T-helper 2 cell (primary cell): ENCODE measurements at regions not wholly inside any gene's neighbourhood (a gene's known extent, or its start where the extent isn't known, plus 50 kb on each side); places are given as distances from the start of the nearest gene placed in this dataset.
"Not testable (repeated sequence)": the region's sequence is repeated elsewhere in the genome, so short reads cannot be mapped to it uniquely, and the experiment has no call there.

ENCODE experiments used
- DNase-seq, 5 experiments: peaks; one replicate each; pipeline versions ENCODE4 v3.0.0 to v3.0.0-alpha.2; 2012 to 2022

DNA sequence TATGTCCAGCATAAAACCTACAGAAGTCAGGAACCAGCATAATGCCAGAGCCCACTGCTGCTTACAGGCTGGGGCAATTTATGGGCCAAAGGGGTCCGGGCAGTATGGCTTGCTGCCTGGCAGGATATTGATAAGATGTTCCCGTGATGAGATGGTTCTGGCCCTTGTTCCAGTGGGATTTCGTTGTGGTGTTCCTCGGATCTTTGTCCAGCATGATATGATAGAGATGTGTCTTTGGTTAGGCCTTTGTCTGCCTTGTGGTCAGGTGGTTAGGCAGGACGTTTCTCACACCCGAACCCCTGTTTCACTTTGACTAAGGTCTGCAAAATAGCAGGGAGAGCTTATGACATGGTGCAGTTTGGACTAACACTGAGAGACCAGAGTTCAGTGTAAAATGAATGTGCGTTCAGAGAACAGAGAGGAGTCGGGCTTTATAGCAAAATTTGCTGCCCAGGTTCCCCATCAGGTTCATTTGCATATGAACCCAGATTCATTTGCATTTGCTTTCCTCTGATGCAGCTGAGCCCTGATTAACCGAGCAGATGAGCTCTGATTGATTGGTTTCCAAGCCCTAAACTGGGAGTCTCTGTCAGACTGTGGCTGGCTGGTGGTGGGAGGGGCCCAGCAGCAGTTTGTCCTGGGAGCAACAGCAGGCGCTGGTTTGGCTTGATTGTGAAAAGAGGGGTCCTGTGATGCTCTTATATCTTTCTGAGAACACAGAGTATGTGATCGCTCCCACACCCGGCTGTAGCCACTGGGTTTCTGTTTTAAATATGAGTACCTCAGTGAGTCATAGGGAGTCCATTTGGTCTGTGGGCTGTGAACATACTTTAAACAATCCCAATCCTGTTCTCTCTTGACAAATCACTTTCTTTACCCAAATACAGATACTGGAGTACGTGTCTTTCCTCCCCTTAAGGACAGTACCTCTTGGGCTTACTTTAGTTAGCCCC, 156.3 kb upstream of the PZP start:
- DNase-seq = peak in 2 of 5 experiments; percentile 19 to 92

DNA sequence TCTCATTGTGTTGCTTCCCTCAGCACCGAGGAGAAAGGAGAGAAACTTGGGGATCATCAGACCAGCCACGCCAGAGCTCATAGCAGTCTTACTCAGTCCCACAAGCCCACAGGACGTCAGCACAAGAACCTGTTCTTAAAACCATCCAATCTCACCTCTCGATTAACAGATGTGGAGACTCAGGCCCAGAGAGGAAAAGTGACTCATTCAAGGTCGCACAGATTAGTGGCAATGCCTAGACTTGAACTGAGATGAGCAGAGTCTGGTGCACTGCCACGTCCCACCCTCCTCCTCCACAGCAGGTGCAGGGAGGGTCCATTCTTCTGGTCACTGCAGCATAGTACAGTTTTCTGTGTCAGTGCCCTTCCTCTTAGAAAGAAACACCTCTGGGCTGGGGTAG, 154.9 kb upstream of the PZP start:
- DNase-seq = peak in 1 of 5 experiments; percentile 81

DNA sequence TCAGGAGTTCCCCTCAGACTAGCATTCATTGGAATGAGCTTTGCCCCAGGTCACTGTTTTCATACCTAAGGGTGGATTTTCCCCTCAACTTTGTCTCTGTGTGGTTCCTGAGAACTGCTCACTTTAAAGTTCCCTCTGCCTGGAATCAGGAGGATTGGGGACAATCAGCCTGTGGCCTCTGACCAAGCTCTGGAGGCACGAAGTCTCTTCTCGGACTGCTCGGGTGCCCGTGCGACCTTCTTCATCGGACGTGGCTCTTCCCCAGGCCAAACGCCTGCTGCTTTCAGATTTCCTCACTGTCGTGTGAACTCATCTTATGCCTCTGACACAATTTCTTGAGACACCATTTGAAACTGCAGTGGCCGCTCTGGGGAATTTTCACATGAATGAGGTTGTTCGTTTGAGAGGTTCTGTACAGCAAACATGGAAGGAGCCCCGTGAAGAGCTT, 153.7 kb upstream of the PZP start:
- peak in 1 of 5 experiments; percentile 15 for DNase-seq

DNA sequence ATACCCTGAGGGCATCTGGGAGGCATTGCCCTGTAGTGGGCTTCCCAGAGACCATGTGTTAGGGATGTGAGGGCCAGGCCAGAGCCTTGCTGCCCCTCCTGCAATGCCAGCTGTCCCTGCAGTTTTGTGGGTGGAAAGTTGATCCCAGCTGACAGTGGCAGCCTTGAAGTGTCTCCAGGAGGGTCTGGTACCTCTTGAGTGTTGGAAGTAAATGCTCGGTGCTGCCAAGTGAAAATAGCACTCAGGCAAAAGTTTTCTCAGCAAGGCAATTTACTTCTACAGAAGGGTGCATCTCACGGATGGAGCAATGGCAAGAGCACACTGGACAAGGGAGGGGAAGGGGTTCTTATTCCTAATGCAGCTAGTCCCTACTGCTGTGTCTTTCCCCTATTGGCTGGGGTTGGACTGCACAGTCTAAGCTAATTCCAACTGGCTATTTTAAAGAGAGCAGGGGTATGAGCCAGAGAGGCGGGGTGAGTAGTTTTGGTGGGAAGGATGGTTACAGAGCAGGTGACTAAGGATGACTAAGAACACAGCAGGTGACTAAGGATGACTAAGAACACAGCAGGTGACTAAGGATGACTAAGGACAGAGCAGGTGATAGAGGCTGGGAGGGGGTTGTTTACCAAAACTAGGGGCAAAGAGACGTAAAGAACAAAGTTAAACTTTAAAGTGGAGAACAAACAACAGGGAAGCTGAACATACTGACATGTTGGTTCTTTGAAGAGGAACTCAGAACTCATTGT, 146.0 kb upstream of the PZP start:
- not testable (repeated sequence) for DNase-seq

DNA sequence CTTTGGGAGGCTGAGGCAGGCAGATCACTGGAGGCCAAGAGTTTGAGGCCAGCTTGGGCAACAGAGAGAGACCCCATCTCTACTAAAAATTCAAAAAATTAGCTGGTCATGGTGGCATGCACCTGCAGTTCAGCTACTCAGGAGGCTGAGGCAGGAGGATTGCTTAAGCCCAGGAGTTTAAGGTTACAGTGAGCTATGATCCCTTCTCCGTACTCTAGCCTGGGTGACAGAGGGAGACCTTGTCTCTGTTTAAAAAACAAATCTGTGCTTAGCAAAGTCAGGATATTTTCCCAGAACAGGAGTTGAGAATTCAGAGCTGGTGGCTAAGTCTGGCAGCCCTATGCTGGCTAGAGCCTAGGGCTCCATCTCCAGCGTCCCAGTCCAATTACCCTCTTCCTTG, 142.9 kb upstream of the PZP start:
- DNase-seq = no peak

DNA sequence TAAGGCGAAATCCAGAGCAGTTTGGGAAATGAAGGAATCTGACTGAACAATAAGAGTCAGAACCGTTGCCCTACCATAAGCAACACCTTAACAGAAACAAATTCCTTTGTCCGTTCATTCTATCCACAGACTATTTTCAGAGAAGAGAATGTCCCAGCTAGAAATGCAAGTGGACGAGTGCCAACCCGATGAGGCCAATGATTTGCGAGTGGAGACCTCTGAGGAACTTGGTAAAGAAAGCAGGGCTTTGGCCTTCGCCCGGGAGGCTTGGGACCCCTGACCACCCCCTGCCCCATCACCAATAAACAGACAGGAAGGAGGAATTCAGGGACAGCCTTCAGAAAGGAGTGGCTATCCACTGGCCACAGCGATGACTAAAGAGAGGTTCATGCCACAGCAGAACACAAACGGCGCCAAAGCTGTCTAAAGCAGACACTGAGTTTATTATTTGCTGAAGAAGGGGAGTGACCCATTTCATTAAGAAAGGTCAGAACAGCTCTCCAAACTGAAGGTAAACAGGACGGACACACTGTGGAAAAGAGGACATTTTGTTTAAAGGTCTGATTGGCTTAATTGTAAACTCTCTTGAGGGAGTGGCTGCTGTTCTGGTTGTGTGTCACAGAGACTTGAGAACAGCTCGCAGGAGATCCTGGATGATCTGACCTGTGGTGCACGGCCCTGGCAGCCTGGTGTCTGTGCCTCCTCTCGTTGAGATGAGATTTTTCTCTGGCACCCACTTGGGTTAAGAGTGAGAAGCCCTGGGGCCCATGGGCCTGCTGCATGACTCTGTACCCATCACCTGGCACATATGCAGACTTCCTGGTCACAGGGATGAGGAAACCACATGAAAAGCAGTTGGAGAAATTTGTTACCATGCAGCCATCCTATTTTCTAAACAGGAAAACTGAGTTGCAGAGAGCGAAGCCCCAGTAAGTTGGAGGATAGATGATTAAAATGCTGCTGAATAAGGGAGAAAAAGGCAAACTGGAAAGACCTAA, 142.0 kb upstream of the PZP start:
- no peak for DNase-seq

DNA sequence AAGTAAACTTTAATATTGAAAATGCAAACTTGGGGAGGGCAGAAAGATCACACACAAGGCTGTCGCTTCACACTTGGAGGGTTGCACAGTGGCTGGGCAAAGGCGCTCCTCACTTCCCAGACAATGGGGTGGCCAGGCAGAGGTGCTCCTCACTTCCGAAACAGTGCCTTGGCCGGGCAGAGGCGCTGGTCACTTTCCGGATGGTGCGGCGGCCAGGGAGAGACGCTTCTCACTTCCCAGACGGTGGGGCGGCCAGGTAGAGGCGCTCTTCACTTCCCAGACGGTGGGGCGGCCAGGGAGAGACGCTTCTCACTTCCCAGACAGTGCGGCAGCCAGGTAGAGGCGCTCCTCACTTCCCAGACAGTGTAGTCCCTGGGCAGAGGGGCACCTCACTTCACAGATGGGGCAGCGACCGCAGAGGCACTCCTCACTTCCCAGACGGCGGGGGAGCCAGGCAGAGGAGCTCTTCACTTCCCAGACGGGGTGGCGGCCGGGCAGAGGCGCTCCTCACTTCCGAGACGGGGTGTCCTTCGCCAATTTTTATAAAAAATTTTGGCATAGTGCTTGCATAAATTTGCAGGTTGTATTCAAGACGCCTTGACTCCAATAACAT, 140.8 kb upstream of the PZP start:
- DNase-seq = no peak

DNA sequence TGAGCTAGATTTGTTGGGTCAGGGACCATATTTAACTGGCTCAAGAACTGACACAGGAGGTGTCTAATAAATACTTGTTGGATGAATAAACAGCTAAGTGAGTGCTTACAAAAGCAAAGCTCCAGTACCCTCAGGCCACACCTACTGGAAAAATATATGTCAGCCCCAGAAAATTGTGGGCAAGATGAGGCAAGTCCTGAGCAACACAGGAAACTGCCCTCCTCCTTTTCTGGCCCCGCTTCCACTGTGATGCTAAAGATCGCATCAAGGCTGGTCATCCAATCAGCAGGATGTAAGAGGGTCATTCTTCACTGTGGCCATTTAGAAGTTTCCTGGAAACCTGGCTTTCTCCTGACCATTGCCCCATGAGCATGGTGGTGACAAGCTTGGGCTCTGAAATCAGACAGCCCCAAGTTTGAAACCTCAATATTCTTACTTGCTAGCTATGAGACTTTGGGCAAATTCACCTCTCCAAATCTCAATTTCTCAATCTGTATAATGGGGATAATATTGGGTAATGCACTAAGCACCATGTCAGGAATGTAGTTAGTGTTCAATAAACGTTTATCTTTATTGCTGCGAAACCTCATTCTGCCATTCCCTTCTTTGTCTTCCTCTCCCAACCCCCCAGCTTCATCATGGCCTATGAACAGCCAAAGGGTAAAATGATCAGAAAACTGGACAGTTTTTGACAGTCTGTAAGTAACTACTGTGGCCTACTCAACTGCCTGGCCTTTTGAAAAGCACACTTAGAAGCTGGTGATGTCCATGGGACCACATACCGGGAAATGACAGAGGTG, 139.3 kb upstream of the PZP start:
- DNase-seq = no peak

DNA sequence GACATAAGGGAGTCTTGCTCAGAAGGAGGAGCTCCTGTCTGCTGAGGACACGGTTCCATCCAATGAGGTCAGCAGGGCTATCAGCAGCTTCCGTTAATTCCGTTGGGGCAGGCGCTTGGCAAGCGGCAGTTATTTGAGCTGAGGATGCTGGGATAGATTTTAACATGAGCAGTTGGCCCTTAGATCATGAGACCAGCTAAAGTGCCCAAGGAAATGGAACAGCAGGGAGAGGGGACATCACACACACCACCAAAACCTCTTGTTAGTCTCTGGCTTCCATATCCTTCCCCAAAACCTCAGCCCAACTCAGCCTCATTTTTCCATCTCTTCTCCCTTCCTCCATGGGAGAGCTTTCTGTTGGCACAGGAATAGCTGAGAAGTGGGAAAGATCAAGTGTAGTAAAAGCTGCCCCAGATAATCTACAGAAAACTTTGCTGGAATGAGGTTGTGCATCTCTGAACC, 138.7 kb upstream of the PZP start:
- DNase-seq = no peak

DNA sequence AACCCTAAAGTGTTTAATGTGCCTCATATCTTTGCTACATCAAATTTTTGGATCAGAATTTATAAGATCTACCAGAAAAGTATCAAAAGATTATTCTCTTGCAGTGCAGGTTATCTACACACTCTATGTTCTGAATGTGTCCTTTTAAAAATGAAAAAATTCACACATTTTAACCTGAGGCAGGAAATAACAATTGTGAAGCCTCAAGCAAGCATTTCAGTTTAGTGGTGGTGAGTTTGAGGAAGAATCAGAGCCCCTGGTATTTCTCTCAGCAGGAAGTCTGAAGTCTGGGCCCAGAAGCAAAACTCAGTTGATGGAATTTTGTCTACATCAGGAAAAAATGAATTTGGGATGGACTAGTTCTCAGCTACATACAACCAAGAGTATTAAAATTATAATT, 137.0 kb upstream of the PZP start:
- DNase-seq = peak in 1 of 5 experiments; percentile 25

DNA sequence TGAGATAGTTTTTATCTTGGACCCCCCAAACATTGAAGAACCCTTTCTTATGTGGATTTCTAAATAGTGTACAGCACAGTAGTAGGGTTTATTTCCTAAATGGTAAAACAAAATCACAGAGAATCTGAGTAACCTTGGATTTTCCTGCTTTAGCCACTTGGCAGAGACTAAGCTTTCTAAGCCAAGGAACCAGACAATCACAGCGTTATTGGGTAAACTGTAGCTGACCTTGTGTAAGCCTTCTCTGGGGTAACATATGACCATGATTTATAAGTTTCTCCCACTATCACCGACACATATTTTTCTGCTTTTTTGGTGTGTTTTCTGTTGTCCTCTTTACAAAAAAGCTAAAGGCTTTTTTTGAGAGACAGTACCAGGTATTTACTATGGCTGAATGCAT, 136.3 kb upstream of the PZP start:
- no peak for DNase-seq

DNA sequence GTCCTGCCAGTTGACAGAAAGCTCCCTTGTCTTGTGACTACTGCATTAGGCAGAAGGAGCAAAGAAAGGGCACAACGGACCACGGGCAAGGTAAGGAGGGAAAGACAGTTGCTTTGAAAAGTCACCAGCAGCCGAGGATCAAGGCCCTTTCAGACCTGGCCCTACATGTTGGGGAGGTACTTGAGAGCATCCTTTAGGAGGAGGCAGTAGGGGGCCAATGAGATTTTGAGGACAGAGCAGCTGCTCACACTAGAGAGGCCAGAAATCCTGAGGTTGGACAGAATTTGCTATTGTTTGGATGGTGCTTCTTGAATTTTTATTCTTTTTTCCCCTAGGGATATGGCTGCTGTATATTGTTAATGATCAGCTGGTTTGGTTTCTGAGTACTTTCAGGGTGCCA, 135.5 kb upstream of the PZP start:
- DNase-seq = no peak

DNA sequence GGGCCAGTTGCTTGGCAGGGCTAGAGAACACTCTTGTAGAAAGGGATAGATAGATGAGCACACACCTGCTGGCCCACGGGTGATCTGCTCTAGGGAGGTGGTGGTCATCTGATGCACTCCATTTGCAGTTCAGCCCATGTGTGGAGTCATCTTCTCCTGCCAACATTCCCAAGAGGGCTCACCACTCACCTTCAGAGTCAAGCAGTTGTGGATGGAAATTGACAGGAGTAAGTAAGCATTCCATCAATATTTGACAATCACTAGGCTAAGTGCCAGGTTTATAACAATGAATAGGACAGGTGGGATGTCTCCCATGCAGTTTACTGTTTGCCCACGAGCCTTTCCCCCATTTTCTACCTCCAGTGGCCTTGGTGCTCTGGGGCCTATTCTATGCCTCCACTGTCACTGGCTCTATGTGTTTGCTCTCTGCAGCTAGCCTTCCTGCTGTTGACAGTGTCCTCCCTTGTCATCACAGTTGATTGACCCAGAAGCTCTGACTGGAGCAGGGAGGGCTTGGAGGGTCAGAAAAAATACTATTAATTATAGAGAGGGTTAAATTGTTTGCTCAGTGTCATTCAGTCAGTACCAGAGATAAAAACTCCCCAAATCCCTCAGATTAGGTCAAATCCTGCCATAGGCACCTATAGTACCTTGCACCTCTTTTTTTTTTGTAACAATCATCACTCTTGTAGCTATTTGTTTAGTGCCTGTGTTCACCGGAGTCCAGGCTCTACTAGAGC, 134.6 kb upstream of the PZP start:
- no peak for DNase-seq

DNA sequence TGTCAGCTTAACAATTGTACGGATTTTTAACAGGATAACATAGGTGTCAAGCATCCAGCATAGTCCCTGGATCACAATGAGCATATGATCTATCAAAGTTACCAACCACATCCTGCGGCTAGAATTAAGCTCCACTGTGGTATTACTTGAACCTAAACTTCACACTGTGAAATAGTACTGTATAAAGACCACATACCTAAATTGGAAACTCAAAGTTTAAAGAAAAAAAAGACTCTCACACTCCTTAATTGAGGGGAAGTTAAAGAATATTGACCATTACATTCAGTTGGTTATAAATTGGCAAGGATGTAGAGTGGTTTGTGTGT, 133.0 kb upstream of the PZP start:
- DNase-seq = peak in 1 of 5 experiments; percentile 61

DNA sequence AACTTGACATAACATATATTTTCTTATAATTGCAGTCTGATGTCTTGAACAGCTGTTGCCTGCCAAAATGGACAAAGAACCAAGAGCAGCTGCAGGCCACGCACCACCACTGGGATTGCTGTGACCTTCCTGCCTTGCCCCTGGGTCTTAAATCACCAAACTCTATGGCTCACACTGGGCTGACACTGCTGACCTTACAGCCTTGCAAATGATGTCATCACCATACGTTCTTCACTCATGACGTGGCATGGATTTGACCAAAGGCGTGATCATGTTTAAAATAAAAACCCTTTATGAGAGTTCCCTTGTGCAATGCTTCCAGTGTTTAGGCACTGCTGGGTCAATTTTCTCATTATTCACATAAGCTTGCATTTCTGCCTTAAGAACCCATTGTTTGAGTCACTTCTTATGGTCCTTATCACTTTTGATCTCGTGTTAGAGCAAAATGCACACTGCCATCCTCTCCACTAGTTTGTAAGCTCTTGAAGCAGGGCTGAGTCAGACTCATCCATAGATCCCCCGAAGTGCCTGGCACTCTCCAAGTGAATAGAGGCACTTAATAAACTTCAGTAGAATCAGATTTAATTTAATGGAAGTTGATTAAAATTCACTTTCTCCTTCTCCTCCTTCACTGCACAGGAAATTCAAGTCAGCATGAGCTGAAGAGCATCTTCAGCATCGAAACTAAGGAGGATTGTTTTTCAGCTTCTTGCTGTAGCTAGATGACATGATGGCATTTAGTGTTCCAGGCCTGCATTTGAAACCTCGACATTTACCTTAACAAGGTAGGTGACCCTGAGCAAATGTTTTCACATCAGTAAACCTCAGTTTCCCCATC, 132.4 kb upstream of the PZP start:
- peak in 1 of 5 experiments; percentile 69 for DNase-seq

DNA sequence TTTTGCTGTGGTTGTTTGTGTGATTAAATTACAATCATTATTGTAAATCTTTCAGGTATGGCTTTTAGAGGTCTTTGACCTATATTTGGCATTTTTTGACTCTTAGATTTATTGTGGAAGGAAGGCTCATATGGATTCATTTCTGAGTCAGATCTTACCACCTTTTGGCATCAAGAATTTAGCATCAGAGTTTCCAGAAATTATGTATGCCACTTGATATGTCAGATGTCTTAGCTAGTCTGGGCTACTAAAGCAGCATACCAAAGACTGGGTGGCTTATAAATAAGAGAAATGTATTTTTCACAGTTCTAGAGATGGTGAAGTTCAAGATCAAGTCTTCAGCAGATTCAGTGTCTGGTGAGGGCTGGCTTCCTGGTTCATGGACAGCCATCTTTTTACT, 129.5 kb upstream of the PZP start:
- no peak for DNase-seq

DNA sequence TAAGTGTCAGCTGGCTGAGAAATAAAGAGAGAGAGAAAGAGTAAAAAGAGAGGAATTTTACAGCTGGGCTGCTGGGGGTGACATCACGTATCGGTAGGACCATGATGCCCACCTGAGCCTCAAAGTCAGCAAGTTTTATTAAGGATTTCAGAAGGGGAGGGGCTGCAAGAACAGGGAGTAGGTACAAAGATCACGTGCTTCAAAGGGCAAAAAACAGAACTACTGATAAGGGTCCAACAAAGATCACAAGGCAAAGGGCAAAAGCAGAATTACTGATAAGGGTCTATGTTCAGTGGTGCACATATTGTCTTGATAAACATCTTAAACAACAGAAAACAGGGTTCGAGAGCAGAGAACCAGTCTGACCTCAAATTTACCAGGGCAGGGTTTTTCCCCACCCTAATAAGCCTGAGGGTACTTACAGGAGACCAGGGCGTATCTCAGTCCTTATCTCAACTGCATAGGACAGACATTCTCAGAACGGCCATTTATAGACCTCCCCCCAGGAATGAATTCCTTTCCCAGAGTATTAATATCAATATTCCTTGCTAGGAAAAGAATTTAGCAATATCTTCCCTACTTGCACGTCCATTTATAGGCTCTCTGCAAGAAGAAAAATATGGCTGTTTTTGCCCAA, 128.3 kb upstream of the PZP start:
- not testable (repeated sequence) for DNase-seq

DNA sequence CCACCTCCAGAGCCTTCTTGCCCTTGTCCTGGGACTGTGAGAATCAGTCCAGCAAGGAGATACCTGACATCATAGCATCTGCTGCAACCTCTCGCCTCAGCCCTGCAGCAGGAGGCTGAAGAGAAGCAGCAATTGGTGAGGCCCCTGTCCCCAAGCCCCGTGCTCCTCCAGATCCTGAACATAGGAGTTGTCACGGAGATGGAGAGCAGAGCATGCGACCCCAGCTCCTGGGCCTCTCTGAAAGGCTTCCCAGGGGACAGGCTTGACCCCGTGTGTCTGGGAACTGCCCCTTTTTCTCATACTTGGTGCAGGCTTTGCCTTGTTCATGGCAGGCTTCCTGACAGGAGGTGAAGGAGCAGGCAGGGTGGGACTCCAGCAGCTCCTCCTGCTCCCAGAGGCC, 127.7 kb upstream of the PZP start:
- no peak for DNase-seq

DNA sequence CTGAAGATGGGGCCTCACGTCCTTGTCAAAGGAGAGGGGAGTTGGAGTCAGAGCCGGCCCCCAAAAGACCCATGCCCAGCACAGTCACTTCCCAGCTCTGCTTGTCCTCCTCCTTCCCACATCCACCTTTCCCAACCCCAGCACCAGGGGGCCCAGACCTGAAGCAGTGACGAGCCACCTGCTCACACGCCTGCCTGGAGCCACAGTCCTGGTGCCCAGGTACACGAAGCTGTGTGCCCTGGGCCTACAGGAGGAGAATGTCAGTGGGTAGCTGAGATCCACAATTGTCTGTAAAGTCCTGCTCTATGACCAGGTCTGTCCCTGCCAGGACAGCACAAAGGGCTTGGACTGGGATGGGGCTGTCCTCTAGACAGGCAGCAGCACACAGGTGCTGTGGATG, 126.8 kb upstream of the PZP start:
- DNase-seq = no peak
